ENCODE measurements at regions not wholly inside any gene's neighbourhood (a gene's known extent, or its start where the extent isn't known, plus 50 kb on each side); places are given as distances from the start of the nearest gene placed in this dataset.

DNA sequence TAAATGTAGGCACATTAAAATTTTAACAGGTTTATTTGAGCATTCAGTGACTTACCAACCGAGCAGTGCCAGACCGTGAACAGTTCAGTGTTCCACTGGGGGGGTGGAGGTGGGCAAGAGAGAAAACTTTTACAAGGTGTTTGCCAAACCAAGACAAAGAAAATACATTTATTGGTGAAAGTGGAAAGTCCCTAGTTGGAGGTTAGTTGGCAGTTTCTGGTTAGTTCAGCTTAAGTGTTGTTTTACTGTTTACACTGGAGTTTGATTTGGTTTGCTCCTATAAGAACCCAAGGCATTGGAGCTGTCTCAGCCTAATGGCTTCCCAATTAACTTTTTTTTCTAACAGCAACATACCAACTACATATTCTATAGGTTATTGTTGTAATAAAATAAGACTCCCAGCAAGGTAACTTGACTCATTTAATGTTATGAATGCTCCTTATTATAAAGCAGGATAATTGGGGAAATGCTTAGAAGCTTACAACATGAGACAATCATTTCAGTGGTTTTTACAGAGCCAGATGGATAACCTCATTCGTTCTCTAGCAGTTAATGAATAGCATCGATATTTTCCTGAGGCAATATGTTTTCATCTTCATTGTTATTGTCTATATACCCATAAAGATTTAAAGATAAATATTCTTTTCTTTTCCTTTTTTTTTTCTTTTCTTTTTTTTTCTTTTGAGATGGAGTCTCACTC is 115.8 kb downstream of the ETNK1 start:
- no peak for DNase-seq

DNA sequence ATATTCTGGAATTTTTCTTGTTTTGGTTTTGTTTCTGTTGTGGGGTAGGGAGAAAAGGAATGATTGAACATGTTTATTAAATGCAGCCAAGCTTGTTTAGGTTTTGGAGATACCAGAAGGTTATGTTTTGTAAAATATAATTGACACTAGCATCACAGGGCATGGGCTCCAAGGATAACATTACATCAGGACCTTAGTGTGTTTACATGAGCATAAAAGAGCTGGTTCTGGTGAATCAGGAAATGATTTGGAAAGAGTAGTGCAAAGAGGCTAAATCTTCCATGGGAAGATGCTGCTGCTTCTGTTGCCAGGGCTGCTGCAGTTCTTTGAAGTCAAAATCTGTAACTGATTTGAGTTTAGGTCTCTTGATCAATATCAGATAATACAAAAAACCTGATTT is 118.7 kb downstream of the ETNK1 start:
- DNase-seq, result no peak

DNA sequence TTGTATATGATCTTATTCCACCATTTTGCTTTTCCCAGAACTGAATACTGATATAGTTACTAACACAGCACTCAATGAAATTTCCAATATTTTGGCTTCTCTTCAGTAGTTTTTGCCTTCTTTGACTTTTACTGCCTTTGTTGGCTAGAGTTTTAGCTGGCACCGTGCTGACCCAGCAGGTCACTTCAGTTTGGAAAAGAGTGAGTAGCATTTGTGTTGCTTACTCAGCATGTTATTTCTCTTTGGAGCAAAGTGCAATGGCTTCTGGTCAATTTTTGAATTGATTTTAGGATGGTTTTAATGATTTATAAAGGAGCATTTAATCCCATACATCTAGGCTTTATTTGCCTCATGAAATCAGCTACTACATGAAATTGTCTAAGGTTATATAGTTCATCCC is 119.2 kb downstream of the ETNK1 start:
- no peak for DNase-seq

DNA sequence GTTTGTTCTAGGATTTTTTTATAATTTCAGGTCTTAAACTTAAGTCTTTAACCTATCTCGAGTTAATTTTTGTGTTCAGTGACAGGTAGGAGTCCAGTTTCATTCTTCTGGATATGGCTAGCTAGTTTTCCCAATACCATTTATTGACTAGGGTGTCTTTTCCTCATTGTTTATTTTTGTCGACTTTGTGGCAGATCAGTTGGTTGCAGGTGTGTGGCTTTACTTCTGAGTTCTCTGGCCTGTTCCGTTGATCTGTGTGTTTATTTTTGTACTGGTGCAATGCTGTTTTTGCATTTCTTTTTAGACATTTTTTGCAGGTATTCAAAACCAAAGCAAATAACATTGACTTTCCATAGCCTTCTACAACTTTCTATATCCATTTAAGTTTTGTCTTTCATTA is 121.7 kb downstream of the ETNK1 start:
- no peak for DNase-seq

DNA sequence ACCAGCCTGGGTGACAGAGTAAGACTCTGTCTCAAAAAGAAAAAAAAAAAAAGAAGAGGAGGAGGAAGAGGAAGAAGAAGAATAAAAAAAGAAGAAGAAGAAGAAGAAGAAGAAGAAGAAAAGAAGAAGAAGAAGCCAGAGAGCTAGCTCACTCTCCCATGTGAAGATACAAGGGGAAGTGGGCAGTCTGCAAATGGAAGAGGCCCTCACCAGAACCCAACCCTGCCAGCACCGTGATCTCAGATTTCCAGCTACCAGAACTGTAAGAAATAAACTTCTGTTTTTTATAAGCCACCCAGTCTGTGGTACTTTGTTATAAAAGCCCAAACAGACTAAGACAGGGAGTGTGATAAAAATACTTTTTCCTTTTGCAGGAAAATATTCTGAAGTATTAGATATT is 130.7 kb downstream of the ETNK1 start:
- DNase-seq, result no peak

DNA sequence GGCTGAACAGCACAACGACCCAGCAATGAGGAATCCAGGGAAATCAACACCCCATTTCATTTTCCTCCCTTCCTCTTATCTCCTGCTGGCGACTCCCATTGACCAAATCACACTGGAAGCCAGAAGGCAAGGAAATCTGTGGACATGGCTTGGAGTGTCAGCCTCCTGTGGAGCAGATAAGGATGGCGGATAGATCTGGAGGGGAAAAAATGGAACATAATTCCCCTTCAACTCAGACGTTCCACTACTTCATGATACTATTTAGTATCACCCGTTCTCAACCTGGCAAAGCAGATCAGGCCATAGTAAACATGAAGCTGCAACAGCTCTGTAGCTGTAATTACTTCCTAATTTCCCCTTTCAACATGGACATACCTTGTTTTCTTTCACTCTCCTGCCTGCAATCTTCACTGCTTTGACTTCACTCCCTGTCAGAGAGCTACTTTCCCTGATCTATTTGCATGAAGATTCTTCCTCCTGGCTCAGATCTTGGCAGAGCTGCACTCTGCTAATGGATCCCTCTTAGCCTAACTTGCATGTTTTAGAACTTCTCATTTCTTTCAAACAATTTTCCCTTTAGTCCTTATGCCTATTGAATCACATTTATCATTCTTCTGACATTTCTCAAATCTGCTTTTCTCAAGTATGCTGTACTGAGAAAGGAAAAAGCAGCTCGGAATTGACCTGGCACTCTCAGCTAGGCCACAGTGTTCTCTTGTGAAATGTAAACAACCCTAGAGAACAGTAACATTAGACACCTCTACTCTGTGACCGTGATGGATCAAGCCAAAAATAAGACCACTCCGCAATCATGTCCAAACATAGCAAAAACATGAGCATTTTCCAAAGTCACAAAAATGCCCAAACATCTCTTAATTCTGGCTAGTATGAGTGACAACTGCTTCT is 135.1 kb downstream of the ETNK1 start:
- DNase-seq, result no peak

DNA sequence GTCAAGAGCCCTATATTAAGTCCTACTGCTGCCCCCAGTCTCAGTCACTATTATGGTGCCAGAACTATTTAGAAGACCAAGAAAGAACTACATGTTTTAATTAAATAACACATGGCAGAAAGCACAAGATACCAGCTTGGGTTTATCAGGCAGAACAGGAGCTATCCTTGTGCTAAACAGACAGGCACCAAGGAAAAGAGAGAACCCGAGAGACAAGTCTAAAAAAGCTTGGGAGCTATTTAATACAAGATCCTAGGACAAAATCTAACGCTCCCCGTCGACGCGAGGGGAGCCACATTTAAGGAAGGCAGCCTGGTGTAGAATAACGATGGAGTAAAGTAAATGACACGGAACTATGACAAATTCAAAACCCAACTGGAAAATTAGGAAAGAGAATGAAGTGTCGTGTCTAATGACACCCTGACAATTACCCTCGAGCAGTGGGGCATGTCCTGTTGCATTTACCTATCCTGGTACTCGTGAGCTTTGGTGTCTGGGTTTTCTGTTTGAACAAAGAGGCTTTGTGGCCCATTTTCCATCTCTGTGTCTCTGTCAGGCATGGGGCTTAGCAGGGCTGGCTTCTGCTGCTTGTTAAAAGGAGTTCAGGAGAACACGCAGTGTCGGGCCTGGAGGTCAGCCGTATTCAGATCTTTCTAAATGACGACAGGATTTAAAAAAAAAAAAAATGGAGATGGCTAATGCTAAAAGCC is 140.6 kb downstream of the ETNK1 start:
- DNase-seq, result no peak

DNA sequence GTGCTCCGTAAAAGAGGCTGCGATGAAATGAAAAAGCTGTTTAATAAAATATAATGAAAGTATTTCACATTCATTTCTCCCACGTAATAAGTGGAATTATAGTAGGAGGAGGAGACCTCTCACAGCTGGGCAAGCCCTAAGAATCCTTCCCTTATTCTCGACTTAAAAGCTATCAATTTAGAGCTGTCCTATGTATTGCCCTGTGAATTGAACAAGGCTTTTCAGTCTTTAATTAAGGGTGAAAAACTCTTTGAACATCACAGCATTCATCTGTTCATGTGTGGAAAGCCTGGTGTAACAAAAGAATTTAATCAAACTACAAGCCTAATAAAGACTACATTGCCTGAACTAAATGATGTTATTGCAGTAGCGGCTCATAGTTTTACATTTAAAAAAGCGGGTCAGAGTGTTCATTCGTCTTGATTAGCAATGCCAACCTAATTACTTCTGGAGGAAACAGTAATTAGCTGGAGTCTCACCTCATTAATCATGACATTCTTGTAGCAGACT is 142.0 kb downstream of the ETNK1 start:
- DNase-seq, result no peak

DNA sequence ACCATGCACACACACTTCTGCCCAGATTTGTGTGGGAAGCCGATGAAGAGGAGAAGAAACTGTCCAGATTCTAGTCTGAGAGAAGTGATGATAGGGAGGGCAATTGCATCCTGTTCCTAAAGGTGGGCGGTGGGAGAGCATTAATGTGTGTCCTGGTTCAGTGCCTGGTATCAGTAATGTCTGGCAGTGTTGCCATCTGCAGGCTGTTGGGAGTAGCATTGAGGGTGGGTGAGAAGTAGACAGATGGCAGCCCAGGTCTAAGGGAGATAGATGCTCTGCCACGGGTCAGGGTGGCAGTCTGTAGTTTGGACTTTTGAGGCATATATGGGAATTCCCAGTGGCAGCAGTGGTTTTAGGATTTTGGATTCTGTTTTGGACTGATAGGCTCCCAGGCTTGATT is 156.4 kb downstream of the ETNK1 start:
- DNase-seq, result no peak

DNA sequence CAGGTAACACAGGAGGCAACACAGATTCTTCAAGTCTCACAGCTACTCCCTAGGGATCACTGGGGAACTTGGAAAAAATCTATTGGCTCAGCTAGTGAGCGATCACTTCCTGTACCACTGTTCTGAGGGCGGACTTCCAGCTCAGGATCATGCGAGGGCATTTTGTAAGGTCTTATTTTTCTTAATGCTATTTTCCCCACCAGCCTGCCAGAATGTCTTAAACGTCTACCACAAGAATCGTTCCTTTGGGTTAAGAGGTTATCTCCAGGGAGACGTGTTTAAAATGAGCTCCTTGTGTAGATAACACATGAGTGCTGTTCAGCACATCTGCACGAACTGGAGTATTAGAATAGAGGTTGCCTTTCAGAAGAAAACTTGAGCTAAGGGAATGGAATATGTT is 162.6 kb downstream of the ETNK1 start:
- no peak for DNase-seq

DNA sequence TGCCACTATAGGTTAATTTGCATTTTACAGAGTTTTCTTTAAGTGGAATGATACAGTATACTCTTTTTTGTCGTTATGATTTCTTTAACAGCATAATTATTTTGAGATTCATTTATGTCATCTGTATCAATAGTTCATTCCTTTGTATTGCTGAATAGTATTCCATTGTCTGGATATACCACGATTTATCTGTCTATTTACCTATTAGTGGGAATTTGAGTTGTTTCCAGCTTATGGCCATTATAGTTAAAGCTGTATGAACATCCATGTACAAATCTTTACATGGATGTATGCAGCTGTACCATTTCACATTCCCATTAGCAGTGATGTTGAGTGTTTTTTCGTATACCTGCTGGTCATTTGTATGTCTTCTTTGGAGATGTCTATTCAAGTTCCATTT is 163.9 kb downstream of the ETNK1 start:
- no peak for DNase-seq

DNA sequence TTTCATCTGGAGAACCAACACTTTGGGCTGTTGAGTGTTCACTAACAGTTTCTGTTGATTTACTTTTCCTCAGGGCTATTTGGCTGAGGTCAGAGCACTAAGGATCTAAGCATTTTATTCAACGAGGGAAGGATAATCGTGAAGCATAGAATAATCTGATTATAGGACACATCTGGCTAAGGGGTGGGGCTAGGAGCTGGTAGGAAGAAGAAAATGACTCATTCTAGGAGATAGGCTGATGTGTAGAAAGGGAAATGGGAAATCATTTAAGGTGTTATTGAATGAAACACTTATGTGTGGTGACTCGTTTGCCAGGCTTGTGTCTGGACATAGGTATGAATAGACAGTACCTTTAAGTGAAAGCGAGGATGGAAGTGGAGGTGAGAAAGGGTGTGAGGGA is 167.2 kb downstream of the ETNK1 start:
- no peak for DNase-seq

DNA sequence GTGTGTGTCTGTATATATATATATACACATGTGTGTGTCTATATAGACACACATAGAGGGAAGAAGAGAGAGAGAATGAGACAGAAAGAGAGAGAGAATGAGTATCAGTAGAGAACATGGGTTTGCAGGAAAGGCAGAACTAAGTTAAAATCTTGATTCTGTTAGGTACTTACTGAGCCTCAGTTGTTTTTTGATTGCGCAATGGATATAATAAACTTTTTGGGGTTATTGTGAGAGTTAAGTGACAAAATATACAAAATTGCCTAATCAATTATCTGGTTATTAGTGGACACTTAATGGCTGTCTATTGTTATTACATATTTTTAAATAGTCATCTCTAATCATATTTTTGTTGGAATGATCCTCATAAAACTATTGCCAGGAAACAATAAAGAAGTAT is 169.0 kb downstream of the ETNK1 start:
- no peak for DNase-seq

GRCh38 chr12:22796941-22797630 is 172.1 kb downstream of the ETNK1 start:
- no peak for DNase-seq

- DNase-seq, result no peak
Observed at GRCh38 chr12:22797701-22798100, 172.7 kb downstream of the ETNK1 start.

DNA sequence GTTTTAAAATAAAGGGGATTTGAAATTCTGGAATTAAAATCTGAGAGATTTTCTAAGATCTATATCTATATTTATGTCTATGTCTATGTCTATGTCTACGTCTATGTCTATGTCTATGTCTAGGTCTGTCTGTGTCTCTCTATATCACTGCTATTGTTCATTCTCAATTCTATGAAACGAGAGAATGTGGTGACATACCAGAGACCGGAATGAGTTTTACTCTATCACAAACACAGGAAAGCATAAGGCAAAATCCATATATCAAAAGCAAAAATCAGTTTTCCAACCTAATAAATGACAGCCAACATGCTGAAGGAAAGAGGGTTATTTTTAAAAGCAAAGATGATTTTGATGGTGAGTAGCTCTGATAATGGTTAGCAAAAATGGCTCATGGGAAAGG is 173.1 kb downstream of the ETNK1 start:
- no peak for DNase-seq

DNA sequence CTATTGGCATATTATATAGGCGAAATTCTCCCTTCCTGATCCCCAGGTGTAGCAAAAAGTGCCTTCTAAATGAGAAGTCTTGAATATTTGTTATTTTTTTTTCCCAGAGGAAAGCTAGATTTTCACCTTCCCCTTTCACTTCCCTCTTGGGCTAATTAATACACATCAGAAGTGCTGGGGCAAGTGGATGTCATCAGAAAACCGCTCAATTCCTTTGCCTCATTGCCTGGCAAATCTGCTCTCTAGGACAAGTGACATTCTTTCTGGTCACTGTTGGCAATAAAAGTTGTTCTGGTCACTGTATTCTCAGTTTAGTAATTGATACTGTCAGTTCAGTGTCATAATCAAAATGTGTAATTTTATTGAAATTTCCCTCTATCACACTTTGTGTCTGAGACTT is 174.5 kb downstream of the ETNK1 start:
- DNase-seq, result no peak

DNA sequence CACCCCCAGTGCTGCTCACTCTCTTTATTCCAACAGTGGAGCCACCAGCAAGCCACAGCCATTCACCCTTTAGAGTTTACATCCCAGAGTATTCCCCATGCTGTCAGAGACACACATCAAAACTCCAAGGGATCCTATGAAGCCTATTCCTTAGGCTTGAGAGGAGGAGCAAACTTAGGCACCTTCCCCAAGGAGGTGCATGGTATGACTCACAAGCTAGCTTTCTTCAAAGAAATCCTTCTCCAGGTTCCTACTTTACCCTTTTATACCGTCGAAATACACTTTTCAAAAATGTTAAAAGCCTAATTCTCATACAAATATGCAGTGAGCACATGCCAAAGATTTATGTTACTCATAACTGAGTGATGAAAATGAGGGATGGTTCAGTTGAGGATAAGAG is 175.4 kb downstream of the ETNK1 start:
- no peak for DNase-seq

GRCh38 chr12:22802883-22803630 is 178.1 kb downstream of the ETNK1 start:
- no peak for DNase-seq

- no peak for DNase-seq
Observed at GRCh38 chr12:22803725-22804124, 178.8 kb downstream of the ETNK1 start.

DNA sequence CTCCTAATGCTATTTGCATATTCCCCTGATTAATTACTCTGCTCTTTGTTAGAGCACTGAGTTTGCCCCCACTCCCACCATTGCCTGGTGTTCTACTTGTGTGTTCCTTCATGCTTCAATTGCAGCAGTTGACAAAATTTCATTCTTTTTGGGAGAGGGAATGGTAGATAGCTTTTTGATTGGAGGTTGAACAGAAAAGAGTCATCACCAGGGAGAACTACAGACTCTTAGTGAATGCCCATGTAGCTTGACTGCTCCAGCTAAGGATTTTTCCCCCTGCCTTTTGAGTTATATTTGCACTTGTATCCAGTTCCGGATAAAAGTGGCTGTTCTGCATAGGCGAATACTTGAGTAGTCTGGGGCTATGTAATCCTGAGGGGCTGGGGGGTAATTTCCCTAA is 183.9 kb downstream of the ETNK1 start:
- DNase-seq, result no peak

DNA sequence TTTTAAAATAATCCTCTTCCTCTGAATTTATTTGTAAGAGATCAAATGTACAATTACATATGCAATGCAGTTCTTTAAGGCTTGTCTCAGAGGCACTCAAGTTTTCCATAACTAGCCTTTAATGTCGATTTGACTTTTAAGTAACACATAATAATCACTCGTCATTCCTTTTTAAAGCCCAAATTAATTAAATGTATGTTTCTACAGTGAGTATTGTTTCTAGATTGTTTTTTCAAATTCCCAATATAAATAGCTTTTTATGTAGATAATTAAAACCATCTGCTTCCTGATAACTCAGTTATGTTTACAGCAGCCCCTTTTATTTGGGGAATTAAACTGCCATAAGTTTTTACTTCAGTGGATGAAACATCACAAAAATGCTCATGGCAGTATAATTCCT is 185.1 kb downstream of the ETNK1 start:
- no peak for DNase-seq
